GM19467 (cell line): ENCODE measurements at regions not wholly inside any gene's neighbourhood (a gene's known extent, or its start where the extent isn't known, plus 50 kb on each side); places are given as distances from the start of the nearest gene placed in this dataset.

Experiments used
- ATAC-seq: cut with Tn5 transposase; IDR thresholded peaks from one replicate; pipeline ENCODE4 v1.9.1; 2021; ENCODE audit warnings: mild to moderate bottlenecking, moderate library complexity; ENCODE audit not compliant: unreplicated experiment

- ATAC-seq = no peak
Observed at GRCh38 chr12:116654226-116654743, 83.6 kb downstream of the SPRING1 start.

GRCh38 chr12:116651089-116651488, 86.8 kb downstream of the SPRING1 start:
- ATAC-seq = no peak

- no peak for ATAC-seq
Observed at GRCh38 chr12:116650585-116651087, 87.2 kb downstream of the SPRING1 start.

GRCh38 chr12:116650062-116650461, 87.8 kb downstream of the SPRING1 start:
- ATAC-seq = no peak

- ATAC-seq = no peak
Observed at GRCh38 chr12:116647813-116648212, 88.6 kb downstream of the MAP1LC3B2 start.

GRCh38 chr12:116646901-116647300, 87.7 kb downstream of the MAP1LC3B2 start:
- no peak for ATAC-seq

- no peak for ATAC-seq
Observed at GRCh38 chr12:116644806-116645205, 85.6 kb downstream of the MAP1LC3B2 start.

GRCh38 chr12:116642683-116643082, 83.5 kb downstream of the MAP1LC3B2 start:
- no peak for ATAC-seq

- ATAC-seq = no peak
Observed at GRCh38 chr12:116642106-116642505, 82.9 kb downstream of the MAP1LC3B2 start.

GRCh38 chr12:116640281-116640680, 81.1 kb downstream of the MAP1LC3B2 start:
- no peak for ATAC-seq

GRCh38 chr12:116639765-116640164, 80.6 kb downstream of the MAP1LC3B2 start:
- no peak for ATAC-seq

- ATAC-seq = no peak
Observed at GRCh38 chr12:116638376-116638775, 79.2 kb downstream of the MAP1LC3B2 start.

- no peak for ATAC-seq
Observed at GRCh38 chr12:116637589-116638150, 78.5 kb downstream of the MAP1LC3B2 start.

GRCh38 chr12:116636608-116637519, 77.7 kb downstream of the MAP1LC3B2 start:
- no peak for ATAC-seq

GRCh38 chr12:116635487-116635886, 76.3 kb downstream of the MAP1LC3B2 start:
- no peak for ATAC-seq

- no peak for ATAC-seq
Observed at GRCh38 chr12:116633476-116633875, 74.3 kb downstream of the MAP1LC3B2 start.

- ATAC-seq = no peak
Observed at GRCh38 chr12:116631619-116632018, 72.4 kb downstream of the MAP1LC3B2 start.

- no peak for ATAC-seq
Observed at GRCh38 chr12:116630762-116631161, 71.6 kb downstream of the MAP1LC3B2 start.

- ATAC-seq = no peak
Observed at GRCh38 chr12:116629480-116629879, 70.3 kb downstream of the MAP1LC3B2 start.

- no peak for ATAC-seq
Observed at GRCh38 chr12:116628989-116629388, 69.8 kb downstream of the MAP1LC3B2 start.

GRCh38 chr12:116628450-116628793, 69.2 kb downstream of the MAP1LC3B2 start:
- no peak for ATAC-seq
